ENCODE measurements at regions not wholly inside any gene's neighbourhood (a gene's known extent, or its start where the extent isn't known, plus 50 kb on each side); places are given as distances from the start of the nearest gene placed in this dataset.

GRCh38 chr2:101528501-101528900, 53.6 kb upstream of the RFX8 start:
- TF ChIP-seq ZBTB33 (CRISPR knock-in tag; IDR thresholded peaks at IDR 0.05) (no peak), ATF2 (CRISPR knock-in tag; IDR thresholded peaks at IDR 0.05) (no peak), CTCF (IDR thresholded peaks at IDR 0.05 in 2 of 3, conservative IDR thresholded peaks at IDR 0.05 in 1 of 3; ENCODE audit: insufficient read depth in 2 of 3, low read depth in 1 of 3, low read length in 3 of 3) (no peak), SP2 (IDR thresholded peaks at IDR 0.05; ENCODE audit: extremely low read depth, low read depth, low read length, poor library complexity, severe bottlenecking) (no peak), REST (IDR thresholded peaks at IDR 0.05; ENCODE audit: borderline replicate concordance) (no peak), REST (CRISPR knock-in tag; IDR thresholded peaks at IDR 0.05; ENCODE audit: low read depth) (no peak)
